ENCODE measurements at regions not wholly inside any gene's neighbourhood (a gene's known extent, or its start where the extent isn't known, plus 50 kb on each side); places are given as distances from the start of the nearest gene placed in this dataset.

DNA sequence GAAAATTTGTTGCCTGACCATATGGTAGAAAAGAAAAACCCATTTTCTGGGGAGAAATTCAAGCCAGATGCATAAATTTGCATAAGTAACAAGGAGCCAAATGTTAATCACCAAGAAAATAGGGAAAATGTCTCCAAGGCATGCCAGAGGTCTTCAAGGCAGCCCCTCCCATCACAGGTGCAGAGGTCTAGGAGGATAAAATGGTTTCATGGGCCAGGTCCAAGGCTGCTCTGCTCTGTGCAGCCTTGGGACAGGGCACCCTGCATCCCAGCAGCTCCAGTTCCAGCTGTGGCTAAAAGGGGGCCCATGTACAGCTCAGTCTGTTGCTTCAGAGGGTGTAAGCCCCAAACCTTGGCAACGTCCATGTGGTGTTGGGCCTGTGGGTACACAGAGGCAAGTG, 200.0 kb downstream of the LARP7 start:
- TF ChIP-seq POLR2A (IDR thresholded peaks at IDR 0.05; ENCODE audit: low read depth, low read length) (no peak), MXI1 (IDR thresholded peaks at IDR 0.05; ENCODE audit: borderline replicate concordance, low read depth, low read length) (no peak), MAZ (IDR thresholded peaks at IDR 0.05; ENCODE audit: borderline replicate concordance, low read depth, low read length) (no peak)
- TF ChIP-seq, protein P1, sequence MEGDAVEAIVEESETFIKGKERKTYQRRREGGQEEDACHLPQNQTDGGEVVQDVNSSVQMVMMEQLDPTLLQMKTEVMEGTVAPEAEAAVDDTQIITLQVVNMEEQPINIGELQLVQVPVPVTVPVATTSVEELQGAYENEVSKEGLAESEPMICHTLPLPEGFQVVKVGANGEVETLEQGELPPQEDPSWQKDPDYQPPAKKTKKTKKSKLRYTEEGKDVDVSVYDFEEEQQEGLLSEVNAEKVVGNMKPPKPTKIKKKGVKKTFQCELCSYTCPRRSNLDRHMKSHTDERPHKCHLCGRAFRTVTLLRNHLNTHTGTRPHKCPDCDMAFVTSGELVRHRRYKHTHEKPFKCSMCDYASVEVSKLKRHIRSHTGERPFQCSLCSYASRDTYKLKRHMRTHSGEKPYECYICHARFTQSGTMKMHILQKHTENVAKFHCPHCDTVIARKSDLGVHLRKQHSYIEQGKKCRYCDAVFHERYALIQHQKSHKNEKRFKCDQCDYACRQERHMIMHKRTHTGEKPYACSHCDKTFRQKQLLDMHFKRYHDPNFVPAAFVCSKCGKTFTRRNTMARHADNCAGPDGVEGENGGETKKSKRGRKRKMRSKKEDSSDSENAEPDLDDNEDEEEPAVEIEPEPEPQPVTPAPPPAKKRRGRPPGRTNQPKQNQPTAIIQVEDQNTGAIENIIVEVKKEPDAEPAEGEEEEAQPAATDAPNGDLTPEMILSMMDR (conservative IDR thresholded peaks at IDR 0.05; ENCODE audit: low read depth, low read length): no peak

Data from IMR-90 (cell line).